GM12878 (cell line): ENCODE measurements at regions not wholly inside any gene's neighbourhood (a gene's known extent, or its start where the extent isn't known, plus 50 kb on each side); places are given as distances from the start of the nearest gene placed in this dataset.

Source experiments
- ATAC-seq: fragments of 200-7000 bp; cut with Tn5 transposase; 3 replicates; pipeline ENCODE4 v1.9.1; 2020; ENCODE audit warnings: mild to moderate bottlenecking, moderate library complexity
- BruUV-seq: library from RNA; stranded (reverse); fragments of 400-500 nt; replicated peaks from 2 replicates; lab custom pipeline; 2021; lab: Mats Ljungman, UMichigan
- CTCF ChIA-PET: fragments of 300-600 bp; sonication (Branson Sonifier 250); formaldehyde crosslinking; extraction: SDS; loops from one replicate; lab custom pipeline; 2021; ENCODE audit warnings: inconsistent platforms; lab: Yijun Ruan, JAX
- POLR2A ChIA-PET: fragments of 350-600 bp; formaldehyde crosslinking; extraction: SDS; loops from one replicate; lab custom pipeline; 2021; ENCODE audit warnings: inconsistent platforms; lab: Charles Lee
- RAD21 ChIA-PET: fragments of 300-600 bp; sonication (Branson Sonifier 250); formaldehyde crosslinking; loops from one replicate; lab custom pipeline; 2023; ENCODE audit warnings: antibody characterized with exemption; ENCODE audit not compliant: unreplicated experiment; lab: Charles Lee
- SMC1A ChIA-PET: fragments of 300-600 bp; sonication (Branson Sonifier 250); formaldehyde crosslinking; loops from one replicate; lab custom pipeline; 2023; ENCODE audit not compliant: unreplicated experiment, uncharacterized antibody; lab: Charles Lee
- DNase-seq: peaks from one replicate; pipeline ENCODE4 v3.0.0-alpha.2; 2011; ENCODE audit warnings: low read depth, low spot score
- FAIRE-seq: peaks from 3 replicates; lab custom pipeline; 2011; peaks lifted over from hg19 to GRCh38; lab: Jason Lieb, UNC
- H2AFZ ChIP-seq: 2 replicates; pipeline ENCODE4 v1.6.0; 2011; ENCODE audit warnings: low read depth, low read length, control low read depth; ENCODE audit not compliant: control insufficient read depth
- H3K27ac ChIP-seq: 2 replicates; pipeline ENCODE4 v1.5.1; 2011; ENCODE audit warnings: control low read depth; ENCODE audit not compliant: control insufficient read depth, insufficient read depth
- H3K27me3 ChIP-seq, 2 experiments: replicated peaks in 1 of 2; 2 replicates each; pipeline versions ENCODE4 v1.6.0 to v1.6.1; 2011; ENCODE audit warnings: low read length in 1 of 2; ENCODE audit not compliant: control insufficient read depth in 2 of 2, insufficient read depth in 2 of 2
- H3K36me3 ChIP-seq, 2 experiments: 2 replicates each; pipeline ENCODE4 v1.5.1; 2011; ENCODE audit warnings: low read length in 1 of 2; ENCODE audit not compliant: control insufficient read depth in 2 of 2, insufficient read depth in 2 of 2
- H3K4me1 ChIP-seq: 2 replicates; pipeline ENCODE4 v1.6.1; 2011; ENCODE audit warnings: mild to moderate bottlenecking, low read length, moderate library complexity, mixed read lengths; ENCODE audit not compliant: control insufficient read depth, insufficient read depth
- H3K4me2 ChIP-seq: 2 replicates; pipeline ENCODE4 v1.6.0; 2011; ENCODE audit warnings: control low read depth; ENCODE audit not compliant: control insufficient read depth, insufficient read depth
- H3K4me3 ChIP-seq: fragments of 200-600 bp; sonication (generic); 2 replicates; pipeline ENCODE4 v1.5.1; 2016
- H3K79me2 ChIP-seq: 2 replicates; pipeline ENCODE4 v1.6.0; 2011; ENCODE audit warnings: low read length; ENCODE audit not compliant: control insufficient read depth, insufficient read depth
- H3K9ac ChIP-seq: 2 replicates; pipeline ENCODE4 v1.8.0; 2011; ENCODE audit warnings: low read length, control low read depth, mixed read lengths; ENCODE audit not compliant: control insufficient read depth, insufficient read depth
- H3K9me3 ChIP-seq: replicated peaks from 3 replicates; pipeline ENCODE4 v1.5.1; 2011; ENCODE audit warnings: mild to moderate bottlenecking, low read length; ENCODE audit not compliant: control insufficient read depth, insufficient read depth
- H4K20me1 ChIP-seq: 2 replicates; pipeline ENCODE4 v1.6.0; 2011; ENCODE audit not compliant: control insufficient read depth, insufficient read depth
- ASH2L ChIP-seq: fragments of 300-600, 200-600 bp; sonication (generic); IDR thresholded peaks from 2 replicates; pipeline ENCODE4 v1.6.1; 2017; ENCODE audit warnings: low read depth, mild to moderate bottlenecking, borderline replicate concordance
- CHD2 ChIP-seq: IDR thresholded peaks from 2 replicates; pipeline ENCODE4 v1.6.1; 2011; ENCODE audit warnings: low read depth, low read length, improper control_type of control experiment, borderline replicate concordance
- CREB1 ChIP-seq: IDR thresholded peaks from 2 replicates; pipeline ENCODE4 v1.6.1; 2012; ENCODE audit warnings: low read depth, mild to moderate bottlenecking, inconsistent platforms
- EGR1 ChIP-seq, 2 experiments: IDR thresholded peaks; 1 replicate in 1 of 2; 2 replicates in 1 of 2; pipeline ENCODE4 v1.6.1; 2011 to 2012; ENCODE audit warnings: low read depth in 2 of 2, low read length in 2 of 2, borderline replicate concordance in 1 of 2, mild to moderate bottlenecking in 1 of 2, moderate library complexity in 1 of 2
- FOXK2 ChIP-seq: fragments of 450-650 bp; IDR thresholded peaks from 2 replicates; pipeline ENCODE4 v1.6.1; 2017; ENCODE audit warnings: mild to moderate bottlenecking, moderate library complexity
- JUND ChIP-seq: IDR thresholded peaks from 2 replicates; pipeline ENCODE4 v1.6.1; 2012; ENCODE audit warnings: low read depth, mild to moderate bottlenecking, low read length, improper control_type of control experiment, moderate library complexity
- NBN ChIP-seq: fragments of 450-650 bp; IDR thresholded peaks from 2 replicates; pipeline ENCODE4 v1.6.1; 2016
- NFYA ChIP-seq: IDR thresholded peaks from 2 replicates; pipeline ENCODE4 v1.6.1; 2011; ENCODE audit warnings: low read depth, mild to moderate bottlenecking, low read length, improper control_type of control experiment, borderline replicate concordance
- NRF1 ChIP-seq: conservative IDR thresholded peaks from 2 replicates; pipeline ENCODE4 v1.6.1; 2011; ENCODE audit warnings: mild to moderate bottlenecking, low read depth, low read length, improper control_type of control experiment
- POLR2A ChIP-seq: IDR thresholded peaks from 2 replicates; pipeline ENCODE4 v1.6.1; 2011; ENCODE audit warnings: low read depth, mild to moderate bottlenecking, low read length
- POLR2AphosphoS2 ChIP-seq: IDR thresholded peaks from 2 replicates; pipeline ENCODE4 v1.6.1; 2011; ENCODE audit warnings: low read depth, mild to moderate bottlenecking, low read length, improper control_type of control experiment, moderate library complexity
- RAD51 ChIP-seq: fragments of 450-650 bp; IDR thresholded peaks from 2 replicates; pipeline ENCODE4 v1.6.1; 2016; ENCODE audit warnings: moderate library complexity, mild to moderate bottlenecking, inconsistent platforms
- SMAD5 ChIP-seq: IDR thresholded peaks from 2 replicates; pipeline ENCODE4 v1.6.1; 2016; ENCODE audit warnings: antibody characterized with exemption, low read depth
- SP1 ChIP-seq: IDR thresholded peaks from one replicate; pipeline ENCODE4 v1.6.1; 2011; ENCODE audit warnings: low read depth, low read length
- STAT3 ChIP-seq: IDR thresholded peaks from 2 replicates; pipeline ENCODE4 v1.6.1; 2011; ENCODE audit warnings: low read depth, low read length, improper control_type of control experiment
- YY1 ChIP-seq: IDR thresholded peaks from 2 replicates; pipeline ENCODE4 v1.6.1; 2011; ENCODE audit warnings: low read depth, mild to moderate bottlenecking, low read length
- in situ Hi-C: fragments of 300-500 bp; cut with MboI; formaldehyde crosslinking; loops from 9 replicates; pipeline ENCODE4 v1.14.3; 2018; ENCODE audit warnings: mixed read lengths
- intact Hi-C: fragments of 100-400 bp; cut with micrococcal nuclease; formaldehyde crosslinking; loops from one replicate; pipeline ENCODE4 v1.14.2; 2022; ENCODE audit not compliant: unreplicated experiment
- TF ChIP-seq, protein P1 (sequence below): IDR thresholded peaks from 2 replicates; pipeline ENCODE4 v1.6.1; 2012; ENCODE audit warnings: low read depth, low read length, improper control_type of control experiment
- TF ChIP-seq, protein P2 (sequence below): fragments of 450-650 bp; IDR thresholded peaks from 2 replicates; pipeline ENCODE4 v1.6.1; 2017; ENCODE audit warnings: low read depth, mild to moderate bottlenecking, moderate library complexity

DNA sequence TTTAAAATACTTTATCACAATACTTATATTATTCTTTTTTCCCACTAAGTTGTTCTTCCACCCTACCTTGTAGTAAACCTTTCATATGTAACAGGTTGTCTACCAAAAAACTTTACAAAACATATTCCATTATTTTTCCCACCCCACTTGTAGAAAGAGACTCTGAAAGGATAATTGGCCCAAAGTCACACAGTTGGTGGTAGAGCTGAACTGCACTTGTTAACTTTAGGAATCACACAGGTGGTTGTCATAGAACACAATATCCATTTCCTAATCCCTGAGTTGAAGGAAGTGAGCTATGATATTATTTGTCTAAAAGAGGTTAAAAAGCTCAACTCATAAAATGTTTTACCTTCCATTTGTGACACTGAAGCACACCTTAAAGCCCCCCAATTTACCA lies 188.8 kb upstream of the FOXP2 start:
- in situ Hi-C loops (no loop called here), intact Hi-C loops (no loop called here)
- H3K9ac ChIP-seq = no peak overlapping the region
- SMC1A ChIA-PET = no interaction called here
- FAIRE-seq (no peak), ATAC-seq (no peak), DNase-seq (no peak)
- no peak overlapping the region for H3K4me3 ChIP-seq
- no peaks in the 10 kb centered on the region for H3K36me3 ChIP-seq
- RAD21 ChIA-PET = no interaction called here
- no peaks in the 10 kb centered on the region for H3K79me2 ChIP-seq
- H2AFZ ChIP-seq = no peak overlapping the region
- no peaks in the 10 kb centered on the region for H3K27me3 ChIP-seq
- H4K20me1 ChIP-seq = no peaks in the 10 kb centered on the region
- TF ChIP-seq SMAD5 (no peak), NBN (no peak), POLR2A (no peak), POLR2AphosphoS2 (no peak), RAD51 (no peak), JUND (no peak), YY1 (no peak), EGR1 (IDR thresholded peaks at IDR 0.05; ENCODE audit: borderline replicate concordance in 1 of 2, low read depth in 2 of 2, low read length in 2 of 2) (no peak), ASH2L (no peak), STAT3 (no peak), NRF1 (no peak), CREB1 (no peak), SP1 (no peak), CHD2 (no peak), NFYA (no peak), FOXK2 (no peak)
- TF ChIP-seq, protein P1, sequence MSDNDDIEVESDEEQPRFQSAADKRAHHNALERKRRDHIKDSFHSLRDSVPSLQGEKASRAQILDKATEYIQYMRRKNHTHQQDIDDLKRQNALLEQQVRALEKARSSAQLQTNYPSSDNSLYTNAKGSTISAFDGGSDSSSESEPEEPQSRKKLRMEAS = no peak
- TF ChIP-seq, protein P2, sequence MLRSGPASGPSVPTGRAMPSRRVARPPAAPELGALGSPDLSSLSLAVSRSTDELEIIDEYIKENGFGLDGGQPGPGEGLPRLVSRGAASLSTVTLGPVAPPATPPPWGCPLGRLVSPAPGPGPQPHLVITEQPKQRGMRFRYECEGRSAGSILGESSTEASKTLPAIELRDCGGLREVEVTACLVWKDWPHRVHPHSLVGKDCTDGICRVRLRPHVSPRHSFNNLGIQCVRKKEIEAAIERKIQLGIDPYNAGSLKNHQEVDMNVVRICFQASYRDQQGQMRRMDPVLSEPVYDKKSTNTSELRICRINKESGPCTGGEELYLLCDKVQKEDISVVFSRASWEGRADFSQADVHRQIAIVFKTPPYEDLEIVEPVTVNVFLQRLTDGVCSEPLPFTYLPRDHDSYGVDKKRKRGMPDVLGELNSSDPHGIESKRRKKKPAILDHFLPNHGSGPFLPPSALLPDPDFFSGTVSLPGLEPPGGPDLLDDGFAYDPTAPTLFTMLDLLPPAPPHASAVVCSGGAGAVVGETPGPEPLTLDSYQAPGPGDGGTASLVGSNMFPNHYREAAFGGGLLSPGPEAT = no peak
- CTCF ChIA-PET = no interaction called here
- H3K27ac ChIP-seq = no peak overlapping the region
- H3K9me3 ChIP-seq = no peaks in the 10 kb centered on the region
- H3K4me2 ChIP-seq = no peak overlapping the region
- POLR2A ChIA-PET = no interaction called here
- no TSS peak for BruUV-seq
- no peaks in the 10 kb centered on the region for H3K4me1 ChIP-seq
